Spleen (tissue), 11 donors: ENCODE measurements at regions not wholly inside any gene's neighbourhood (a gene's known extent, or its start where the extent isn't known, plus 50 kb on each side); places are given as distances from the start of the nearest gene placed in this dataset.
A peak's percentile ranks its signal among the peaks of the same experiment; 100 is the strongest.

Experiments used
- DNase-seq: peaks from one replicate; pipeline ENCODE4 v3.0.0-alpha.2; 2020
- H3K27ac ChIP-seq, 8 donors: fragments of 200-600 bp; sonication (generic) in 7 of 8; 1 replicate in 4 of 8; 2 replicates in 4 of 8; pipeline versions ENCODE4 v1.5.0 to v1.8.0; 2016 to 2021; ENCODE audit warnings: inconsistent platforms in 4 of 8, mild to moderate bottlenecking in 4 of 8, moderate library complexity in 1 of 8
- H3K27me3 ChIP-seq, 7 donors: fragments of 200-600 bp; sonication (generic) in 6 of 7; replicated peaks in 1 of 7; 1 replicate in 4 of 7; 2 replicates in 3 of 7; pipeline versions ENCODE4 v1.5.0 to v1.8.0; 2016 to 2021; ENCODE audit warnings: inconsistent platforms in 3 of 7, mild to moderate bottlenecking in 1 of 7
- H3K36me3 ChIP-seq, 6 donors: fragments of 200-600 bp; sonication (generic) in 5 of 6; 1 replicate in 4 of 6; 2 replicates in 2 of 6; pipeline versions ENCODE4 v1.5.0 to v1.8.0; 2016 to 2021; ENCODE audit warnings: inconsistent platforms in 2 of 6
- H3K4me1 ChIP-seq, 6 donors: fragments of 200-600 bp; sonication (generic) in 5 of 6; 1 replicate in 3 of 6; 2 replicates in 3 of 6; pipeline versions ENCODE4 v1.5.0 to v1.8.0; 2016 to 2021; ENCODE audit warnings: inconsistent platforms in 3 of 6
- H3K4me3 ChIP-seq, 8 donors: fragments of 200-600 bp; sonication (generic) in 7 of 8; 1 replicate in 4 of 8; 2 replicates in 4 of 8; pipeline versions ENCODE4 v1.5.0 to v1.8.0; 2016 to 2021; ENCODE audit warnings: inconsistent platforms in 4 of 8, mild to moderate bottlenecking in 4 of 8, moderate library complexity in 2 of 8
- H3K9me3 ChIP-seq, 8 donors: fragments of 200-600 bp; sonication (generic) in 7 of 8; 1 replicate in 4 of 8; 2 replicates in 4 of 8; pipeline versions ENCODE4 v1.5.0 to v1.8.0; 2016 to 2021; ENCODE audit warnings: inconsistent platforms in 4 of 8
- POLR2A ChIP-seq, 3 donors: fragments of 450-650 bp; IDR thresholded peaks; one replicate each; pipeline ENCODE4 v1.5.1; 2017; ENCODE audit warnings: antibody characterized with exemption in 3 of 3, mild to moderate bottlenecking in 1 of 3
- POLR2AphosphoS5 ChIP-seq, 3 donors: sonication (generic); formaldehyde crosslinking; IDR thresholded peaks; one replicate each; pipeline ENCODE4 v1.5.1; 2017; ENCODE audit warnings: antibody characterized with exemption in 3 of 3
- WGBS, 5 donors: extraction: QIAGEN DNeasy Blood & Tissue Kit in 3 of 5; methylation state at CpG; one replicate each; pipeline versions ENCODE4 v1.1.5 to v1.1.7; 2013 to 2018; 5-methylcytosine and 5-hydroxymethylcytosine counted together
- intact Hi-C: fragments of 100-400 bp; cut with DNase I; formaldehyde crosslinking; loops from one replicate; pipeline ENCODE4 v1.15.0; 2023; ENCODE audit warnings: low total_unique reads
- TF ChIP-seq, protein P1 (sequence below), 11 experiments: fragments of 200-600 bp in 7 of 11; fragments of 450-650 bp in 4 of 11; sonication (generic) in 4 of 11; IDR thresholded peaks in 8 of 11; conservative IDR thresholded peaks in 3 of 11; 1 replicate in 7 of 11; 2 replicates in 4 of 11; pipeline versions ENCODE4 v1.4.0 to v1.8.0; 2016 to 2021; ENCODE audit warnings: antibody characterized with exemption in 11 of 11, inconsistent platforms in 4 of 11, mild to moderate bottlenecking in 1 of 11
- donor health status: healthy with polysubstance abuse.
- donor health status: DM: no; HTN: no; CAD: no; lungs with moderate emphysema.
- donor health status: DM: no; HTN: no; CAD: no.
- donor health status: Bipolar disorder and iron deficiency.
- donor health status: healthy.
- donor health status: DM: no; HTN: no; CAD: no.
- donor health status: DM: yes; HTN: yes; CAD: no.

DNA sequence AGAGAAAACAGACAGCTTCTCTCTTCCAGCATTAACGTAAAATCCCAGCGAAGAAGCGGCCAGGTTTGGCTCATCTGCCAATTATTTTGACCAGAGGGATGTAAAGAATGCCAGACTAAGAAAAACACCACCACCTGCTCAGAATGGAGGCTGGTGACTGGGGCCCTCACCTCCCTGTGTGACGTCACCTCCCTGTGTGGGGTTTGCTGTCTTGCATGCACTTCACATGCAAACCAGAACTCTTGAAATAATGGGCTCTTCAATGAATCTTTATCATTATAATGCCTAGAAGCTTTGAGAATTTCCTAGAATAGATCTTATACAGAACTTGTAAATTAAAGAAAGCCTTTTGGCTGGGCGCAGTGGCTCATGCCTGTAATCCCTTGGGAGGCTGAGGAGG lies 101.8 kb upstream of the WAC start:
- no peak overlapping the region for H3K4me3 ChIP-seq

DNA sequence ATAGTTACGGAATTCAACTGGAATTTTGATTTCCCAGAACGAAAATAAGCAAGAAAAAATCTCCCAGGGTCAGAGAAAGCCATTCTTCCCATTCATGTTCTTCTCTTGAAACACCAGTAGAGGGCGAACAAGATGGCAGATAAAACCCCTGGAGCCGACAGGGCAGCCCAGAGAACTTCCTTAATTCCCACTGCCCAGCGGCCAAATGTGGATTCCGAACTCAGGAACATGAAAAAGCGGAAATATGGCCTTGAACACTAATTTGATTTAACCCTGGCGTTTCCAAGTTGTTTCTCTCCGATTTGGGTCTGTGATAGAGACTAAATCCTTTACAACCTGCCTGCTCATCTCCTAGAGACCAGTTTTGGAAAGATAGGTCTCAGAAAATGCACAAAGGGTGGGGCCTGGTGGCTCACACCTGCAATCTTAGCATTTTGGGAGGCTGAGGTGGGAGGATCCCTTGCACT lies 100.7 kb upstream of the WAC start:
- intact Hi-C loops: no loop called here
- 1 to 2% (median 1%) methylated on average over 9 of the region's 9 CpGs for WGBS, 5 donors
- peak overlapping the region in 1 of 8 donors; percentile 45 for H3K4me3 ChIP-seq
- H3K27ac ChIP-seq: peak overlapping the region in 2 of 8 donors; percentile 37 to 50
- no peak for DNase-seq
- TF ChIP-seq POLR2A (IDR thresholded peaks at IDR 0.05) (no peak), POLR2AphosphoS5 (IDR thresholded peaks at IDR 0.05) (peak in 1 of 3 donors; percentile 61)
- TF ChIP-seq, protein P1, sequence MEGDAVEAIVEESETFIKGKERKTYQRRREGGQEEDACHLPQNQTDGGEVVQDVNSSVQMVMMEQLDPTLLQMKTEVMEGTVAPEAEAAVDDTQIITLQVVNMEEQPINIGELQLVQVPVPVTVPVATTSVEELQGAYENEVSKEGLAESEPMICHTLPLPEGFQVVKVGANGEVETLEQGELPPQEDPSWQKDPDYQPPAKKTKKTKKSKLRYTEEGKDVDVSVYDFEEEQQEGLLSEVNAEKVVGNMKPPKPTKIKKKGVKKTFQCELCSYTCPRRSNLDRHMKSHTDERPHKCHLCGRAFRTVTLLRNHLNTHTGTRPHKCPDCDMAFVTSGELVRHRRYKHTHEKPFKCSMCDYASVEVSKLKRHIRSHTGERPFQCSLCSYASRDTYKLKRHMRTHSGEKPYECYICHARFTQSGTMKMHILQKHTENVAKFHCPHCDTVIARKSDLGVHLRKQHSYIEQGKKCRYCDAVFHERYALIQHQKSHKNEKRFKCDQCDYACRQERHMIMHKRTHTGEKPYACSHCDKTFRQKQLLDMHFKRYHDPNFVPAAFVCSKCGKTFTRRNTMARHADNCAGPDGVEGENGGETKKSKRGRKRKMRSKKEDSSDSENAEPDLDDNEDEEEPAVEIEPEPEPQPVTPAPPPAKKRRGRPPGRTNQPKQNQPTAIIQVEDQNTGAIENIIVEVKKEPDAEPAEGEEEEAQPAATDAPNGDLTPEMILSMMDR (IDR thresholded peaks at IDR 0.05 in 8 of 11, conservative IDR thresholded peaks at IDR 0.05 in 3 of 11): peak; percentile 37 to 86 (median 73)
- H3K27me3 ChIP-seq: peaks cover 0 to under 1% (median 0%) of the 10 kb centered on the region in 7 donors
- no peaks in the 10 kb centered on the region for H3K36me3 ChIP-seq
- peaks cover 6 to 16% (median 9%) of the 10 kb centered on the region in 6 donors for H3K4me1 ChIP-seq
- H3K9me3 ChIP-seq: peaks cover 0 to 4% (median 0%) of the 10 kb centered on the region in 8 donors

More for the DNA sequence above, 101.8 kb upstream of the WAC start:
- Histone ChIP-seq H3K36me3 (no peaks in the 10 kb centered on the region), H3K9me3 (peaks cover 0 to 4% (median 0%) of the 10 kb centered on the region in 8 donors), H3K27ac (no peak overlapping the region), H3K4me1 (peaks cover 6 to 16% (median 9%) of the 10 kb centered on the region in 6 donors), H3K27me3 (no peaks in the 10 kb centered on the region)
- TF ChIP-seq, protein P1 (IDR thresholded peaks at IDR 0.05 in 8 of 11, conservative IDR thresholded peaks at IDR 0.05 in 3 of 11): no peak
- no peak for TF ChIP-seq POLR2A (IDR thresholded peaks at IDR 0.05)
- intact Hi-C loops: no loop called here
- 76 to 89% (median 78%) methylated on average over 5 of the region's 5 CpGs for WGBS, 5 donors
- DNase-seq: no peak

- H3K27ac ChIP-seq: no peak overlapping the region
- H3K36me3 ChIP-seq: no peaks in the 10 kb centered on the region
- intact Hi-C loops: no loop called here
- no peak for DNase-seq
- no peak overlapping the region for H3K4me3 ChIP-seq
- H3K27me3 ChIP-seq: peaks cover 0 to 7% (median 0%) of the 10 kb centered on the region in 7 donors
- TF ChIP-seq POLR2AphosphoS5 (IDR thresholded peaks at IDR 0.05) (no peak), POLR2A (IDR thresholded peaks at IDR 0.05) (no peak)
- TF ChIP-seq, protein P1 (IDR thresholded peaks at IDR 0.05 in 8 of 11, conservative IDR thresholded peaks at IDR 0.05 in 3 of 11): no peak
- 65 to 91% (median 84%) methylated on average over 4 of the region's 4 CpGs for WGBS, 5 donors
- H3K9me3 ChIP-seq: peaks cover 0 to 4% (median 0%) of the 10 kb centered on the region in 8 donors
- peaks cover 6 to 16% (median 9%) of the 10 kb centered on the region in 6 donors for H3K4me1 ChIP-seq
Measured at GRCh38 chr10:28434063-28434462, 98.9 kb upstream of the WAC start.

GRCh38 chr10:28442403-28442802 lies 90.5 kb upstream of the WAC start:
- Histone ChIP-seq H3K4me1 (no peaks in the 10 kb centered on the region), H3K36me3 (no peaks in the 10 kb centered on the region), H3K4me3 (no peak overlapping the region), H3K27me3 (peaks cover 0 to 5% (median 0%) of the 10 kb centered on the region in 7 donors), H3K9me3 (no peaks in the 10 kb centered on the region), H3K27ac (no peak overlapping the region)
- no peak for DNase-seq
- WGBS, 5 donors: 64 to 87% (median 79%) methylated on average over 3 of the region's 3 CpGs
- no peak for TF ChIP-seq POLR2A (IDR thresholded peaks at IDR 0.05)
- intact Hi-C loops: no loop called here
